ENCODE measurements at regions not wholly inside any gene's neighbourhood (a gene's known extent, or its start where the extent isn't known, plus 50 kb on each side); places are given as distances from the start of the nearest gene placed in this dataset.
A peak's percentile ranks its signal among the peaks of the same experiment; 100 is the strongest.
"Not testable (repeated sequence)": the region's sequence is repeated elsewhere in the genome, so short reads cannot be mapped to it uniquely, and the experiment has no call there.

DNA sequence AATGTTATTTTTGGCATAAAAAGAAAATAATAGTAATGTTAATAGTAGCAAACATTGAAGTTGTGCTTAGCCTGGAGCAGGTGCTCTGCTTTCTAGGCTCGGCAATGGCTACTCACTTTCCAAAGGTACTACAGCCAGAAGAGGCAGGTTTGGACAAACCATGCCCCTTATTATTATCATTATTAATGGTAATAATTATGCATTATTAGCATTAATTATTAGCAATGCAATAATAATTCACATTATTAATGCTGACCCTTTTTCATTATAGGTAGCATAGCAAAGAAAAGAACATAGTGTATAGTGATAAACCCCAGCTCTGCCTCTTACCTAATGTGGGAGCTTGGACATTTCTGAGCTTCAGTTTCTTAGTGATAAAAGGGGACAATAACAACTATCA, 171.4 kb downstream of the EDEM1 start:
- DNase-seq, result no peak

DNA sequence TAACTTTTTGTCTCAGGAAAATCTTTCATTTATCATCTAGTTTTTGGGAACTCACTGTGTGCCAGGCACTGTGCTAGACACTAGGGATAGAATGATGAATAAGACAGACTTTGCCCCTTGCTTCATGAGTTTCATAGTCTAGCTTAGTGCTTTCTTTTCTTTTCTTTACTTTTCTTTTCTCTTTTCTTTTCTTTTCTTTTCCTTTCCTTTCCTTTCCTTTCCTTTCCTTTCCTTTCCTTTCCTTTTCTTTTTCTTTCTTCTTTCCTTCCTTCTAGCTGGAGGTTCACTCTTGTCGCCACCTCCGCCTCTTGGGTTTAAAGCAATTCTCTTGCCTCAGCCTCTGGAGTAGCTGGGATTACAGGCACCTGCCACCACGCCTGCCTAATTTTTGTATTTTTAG, 172.9 kb downstream of the EDEM1 start:
- DNase-seq, result no peak

DNA sequence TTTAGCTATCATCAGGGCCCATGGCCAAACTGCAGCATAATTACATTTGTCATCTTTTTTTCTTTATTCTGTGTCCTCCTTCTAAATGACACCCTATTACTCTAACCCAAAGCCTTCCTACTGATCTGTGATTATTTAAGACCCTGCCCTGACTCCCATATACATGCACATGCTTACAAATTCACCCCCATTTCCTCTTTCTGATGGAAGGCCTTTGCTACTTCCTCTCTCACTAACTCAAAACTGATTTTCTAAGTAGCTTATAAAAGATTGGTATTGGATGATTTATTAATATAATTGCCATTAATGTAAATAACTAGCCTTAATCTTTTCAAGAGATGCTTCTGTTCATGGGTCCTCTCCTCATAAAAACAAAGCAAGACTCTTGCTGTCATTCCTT, 179.2 kb downstream of the EDEM1 start:
- no peak for DNase-seq

DNA sequence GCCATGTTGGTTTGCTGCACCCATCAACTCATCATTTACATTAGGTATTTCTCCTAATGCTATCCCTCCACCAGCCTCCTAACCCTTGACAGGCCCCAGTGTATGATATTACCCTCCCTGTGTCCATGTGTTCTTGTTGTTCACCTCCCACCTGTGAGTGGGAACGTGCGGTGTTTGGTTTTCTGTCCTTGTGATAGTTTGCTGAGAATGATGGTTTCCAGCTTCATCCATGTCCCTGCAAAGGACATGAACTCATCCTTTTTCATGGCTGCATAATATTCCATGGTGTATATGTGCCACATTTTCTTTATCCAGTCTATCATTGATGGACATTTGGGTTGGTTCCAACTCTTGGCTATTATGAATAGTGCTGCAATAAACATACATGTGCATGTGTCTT, 184.0 kb downstream of the EDEM1 start:
- DNase-seq, result not testable (repeated sequence)

DNA sequence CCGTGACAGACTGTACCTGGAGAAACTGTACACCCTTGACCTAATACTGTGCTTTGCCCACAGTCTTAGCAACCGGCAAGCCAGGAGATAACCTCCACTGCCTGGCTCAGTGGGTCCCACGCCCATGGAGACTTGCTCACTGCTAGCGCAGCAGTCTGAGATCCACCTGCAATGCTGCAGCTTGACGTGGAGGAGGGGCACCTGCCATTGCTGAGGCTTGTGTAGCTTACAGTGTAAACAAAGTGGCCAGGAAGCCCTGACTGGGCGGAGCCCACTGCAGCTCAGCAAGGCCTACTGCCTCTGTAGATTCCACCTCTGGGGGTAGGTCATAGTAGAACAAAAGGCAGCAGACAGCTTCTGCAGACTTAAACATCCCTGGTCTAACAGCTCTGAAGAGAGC, 189.3 kb downstream of the EDEM1 start:
- DNase-seq, result no peak

DNA sequence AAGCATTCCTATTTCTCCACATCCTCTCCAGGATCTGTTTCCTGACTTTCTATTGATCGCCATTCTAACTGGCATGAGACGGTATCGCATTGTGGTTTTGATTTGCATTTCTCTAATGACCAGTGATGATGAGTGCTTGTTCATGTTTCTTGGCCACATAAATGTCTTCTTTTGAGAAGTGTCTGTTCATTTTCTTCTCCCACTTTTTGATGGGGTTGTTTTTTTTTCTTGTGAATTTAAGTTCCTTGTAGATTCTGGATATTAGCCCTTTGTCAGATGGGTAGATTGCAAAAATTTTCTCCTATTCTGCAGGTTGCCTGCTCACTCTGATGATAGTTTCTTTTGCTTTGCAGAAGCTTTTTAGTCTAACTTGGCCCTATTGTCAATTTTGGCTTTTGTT, 191.8 kb downstream of the EDEM1 start:
- not testable (repeated sequence) for DNase-seq

DNA sequence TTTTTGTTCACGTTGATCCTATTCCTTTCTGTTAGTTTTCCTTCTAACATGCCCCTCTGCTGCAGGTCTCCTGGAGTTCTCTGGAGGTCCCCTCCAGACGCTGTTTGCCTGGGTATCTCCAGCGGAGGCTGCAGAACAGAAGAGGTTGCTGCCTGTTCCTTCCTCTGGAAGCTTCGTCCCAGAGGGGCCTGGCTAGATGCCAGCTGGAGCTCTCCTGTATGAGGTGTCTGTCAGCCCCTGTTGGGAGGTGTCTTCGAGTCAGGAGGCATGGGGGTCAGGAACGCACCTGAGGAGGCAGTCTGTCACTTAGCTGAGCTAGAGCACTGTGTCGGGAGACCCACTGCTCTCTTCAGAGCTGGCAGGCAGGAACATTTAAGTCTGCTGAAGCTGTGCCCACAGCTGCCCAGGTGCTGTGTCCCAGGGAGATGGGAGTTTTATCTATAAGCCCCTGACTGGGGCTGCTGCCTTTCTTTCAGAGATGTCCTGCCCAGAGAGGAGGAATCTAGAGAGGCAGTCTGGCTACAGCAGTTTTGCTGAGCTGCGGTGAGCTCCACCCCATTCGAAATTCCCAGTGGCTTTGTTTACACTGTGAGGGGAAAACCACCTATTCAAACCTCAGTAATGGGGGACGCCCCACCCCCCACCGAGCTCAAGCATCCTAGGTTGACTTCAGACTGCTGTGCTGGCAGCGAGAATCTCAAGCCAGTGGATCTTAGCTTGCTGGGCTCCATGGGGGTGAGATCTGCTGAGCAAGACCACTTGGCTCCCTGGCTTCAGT, 196.2 kb downstream of the EDEM1 start:
- DNase-seq, result not testable (repeated sequence)

DNA sequence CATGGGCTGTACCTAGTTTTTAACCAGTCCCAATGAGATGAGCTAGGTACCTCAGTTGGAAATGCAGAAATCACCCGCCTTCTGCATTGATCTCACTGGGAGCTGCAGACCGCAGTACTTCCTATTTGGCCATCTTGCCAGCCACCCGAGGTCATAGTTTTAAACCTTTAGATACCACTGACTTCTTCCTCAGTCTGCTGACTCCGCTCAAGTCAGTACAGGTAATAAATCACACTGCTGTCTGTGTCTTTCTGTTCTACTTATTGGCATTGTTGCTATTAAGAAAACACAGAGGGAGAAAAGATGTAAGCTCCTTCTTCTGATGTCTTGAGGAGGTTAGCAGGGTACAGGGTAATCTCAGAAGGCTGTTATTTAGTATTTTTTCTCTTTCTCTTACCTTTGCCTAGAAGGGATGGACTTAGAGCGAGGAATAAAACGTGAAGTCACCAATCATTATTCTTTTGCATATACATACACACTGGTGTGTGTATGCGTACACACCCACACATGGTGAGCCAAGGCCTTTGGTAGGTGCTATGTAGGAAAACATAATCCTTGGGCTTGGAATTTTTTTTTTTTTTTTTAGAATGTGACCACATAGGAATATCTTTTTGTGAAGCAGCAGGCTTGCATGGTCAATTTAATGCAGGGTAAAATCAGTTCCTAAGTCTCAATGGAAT, 197.2 kb downstream of the EDEM1 start:
- DNase-seq, result no peak

DNA sequence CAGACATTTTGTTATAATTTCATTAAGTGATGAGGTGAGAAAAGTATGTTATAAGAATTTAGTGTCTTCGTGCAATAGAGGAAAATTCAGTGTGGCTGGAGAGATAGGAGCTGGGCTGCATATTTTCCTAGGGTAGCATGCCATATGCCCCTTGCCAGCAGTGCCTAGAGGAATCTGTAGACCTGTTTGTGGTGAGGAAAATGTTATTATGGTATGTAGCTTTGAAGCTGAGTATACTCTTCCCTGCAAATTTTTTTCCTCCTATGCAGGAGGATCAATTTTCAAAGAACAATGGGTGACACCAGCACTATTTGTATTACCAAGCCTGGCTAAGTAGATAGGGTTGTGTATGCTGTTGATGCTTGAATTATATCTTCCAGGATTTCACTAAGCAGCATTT, 200.6 kb downstream of the EDEM1 start:
- no peak for DNase-seq

DNA sequence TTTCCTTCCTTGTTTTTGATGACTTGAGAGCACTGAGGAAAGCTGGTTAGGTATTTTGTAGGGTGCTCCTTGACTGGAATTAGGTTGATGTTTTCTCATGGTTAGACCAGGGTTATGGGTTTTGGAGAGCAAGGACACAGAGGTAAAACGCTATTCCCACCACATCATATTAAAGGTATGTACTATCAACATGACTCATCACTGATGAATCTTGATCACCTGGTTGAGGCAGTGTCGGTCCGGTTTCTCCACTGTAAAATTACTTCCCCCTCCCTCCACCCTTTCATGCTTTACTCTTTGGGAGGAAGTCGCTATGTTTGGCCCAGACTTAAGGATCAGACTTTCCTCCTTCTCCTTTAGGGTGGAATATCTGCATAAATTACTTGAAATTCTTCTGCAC, 201.6 kb downstream of the EDEM1 start:
- DNase-seq, result no peak

DNA sequence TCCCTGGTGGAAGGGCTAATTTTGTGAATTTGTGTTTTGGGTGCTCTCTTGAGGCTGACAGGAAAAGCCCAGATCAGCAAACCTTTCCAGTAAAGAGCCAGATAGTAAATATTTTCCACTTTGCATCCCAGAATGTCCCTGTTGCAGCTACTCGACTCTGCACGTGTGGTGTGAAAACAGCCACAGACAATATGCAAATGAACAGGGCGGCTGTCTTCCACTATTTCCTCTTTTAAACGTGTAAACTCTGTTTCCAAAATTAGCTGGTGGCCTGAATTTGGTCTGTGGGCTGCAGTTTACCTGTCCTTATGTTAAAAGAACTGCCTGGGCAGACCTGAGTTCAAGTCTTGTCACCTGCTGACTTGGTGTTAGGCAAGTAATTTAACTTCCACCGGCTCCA, 202.7 kb downstream of the EDEM1 start:
- DNase-seq, result no peak

DNA sequence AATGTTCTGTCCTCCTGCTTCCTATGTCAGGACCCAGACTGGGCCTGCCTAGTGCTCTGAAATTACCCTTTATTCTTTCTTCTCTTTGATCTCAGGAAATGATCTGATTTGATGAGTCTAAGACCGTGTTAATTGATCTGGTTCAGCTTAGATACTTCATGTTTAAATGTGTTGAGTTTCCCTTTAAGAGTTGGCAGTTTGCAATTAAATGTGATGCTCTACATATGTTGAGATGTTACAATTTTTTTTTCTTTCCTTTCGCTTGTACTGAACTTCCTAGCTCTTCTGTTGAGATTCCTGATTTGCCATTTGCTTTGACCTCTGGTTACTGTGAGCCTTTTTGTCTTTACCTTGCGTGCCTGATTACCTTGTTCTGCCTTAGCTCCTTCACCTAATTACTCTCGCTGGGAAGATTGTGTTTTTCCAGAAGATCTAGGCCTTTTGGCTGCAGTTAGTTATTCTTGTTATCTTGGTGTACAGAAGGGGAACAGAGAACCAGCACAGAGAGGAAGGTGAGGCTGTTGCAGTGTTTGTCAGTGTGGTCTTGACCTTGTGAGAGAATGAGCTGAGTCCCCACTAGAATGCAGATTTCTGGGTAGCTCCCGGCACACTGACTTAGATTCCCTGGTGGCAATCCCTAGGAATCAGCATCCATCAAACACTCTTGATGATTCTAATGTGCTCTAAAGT, 203.6 kb downstream of the EDEM1 start:
- DNase-seq, result no peak

DNA sequence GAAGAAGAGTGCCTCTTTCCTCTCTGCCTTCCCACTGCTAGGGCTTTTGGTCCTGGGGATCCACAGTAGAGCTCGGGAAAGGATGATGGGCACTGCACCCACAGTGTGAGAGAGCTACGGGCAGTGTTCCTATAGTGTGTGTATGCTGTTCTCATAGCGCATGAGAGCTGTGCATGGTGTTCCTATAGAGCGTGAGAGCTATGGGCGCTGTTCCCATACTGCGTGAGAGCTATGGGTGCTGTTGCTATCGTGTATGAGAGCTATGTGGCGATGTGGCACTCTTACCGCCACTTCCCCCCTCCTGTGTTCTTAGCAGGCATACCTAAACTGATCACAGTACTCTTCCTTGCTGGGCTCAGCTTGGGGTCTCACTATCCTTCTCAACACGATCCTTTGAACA, 213.5 kb downstream of the EDEM1 start:
- DNase-seq, result no peak

DNA sequence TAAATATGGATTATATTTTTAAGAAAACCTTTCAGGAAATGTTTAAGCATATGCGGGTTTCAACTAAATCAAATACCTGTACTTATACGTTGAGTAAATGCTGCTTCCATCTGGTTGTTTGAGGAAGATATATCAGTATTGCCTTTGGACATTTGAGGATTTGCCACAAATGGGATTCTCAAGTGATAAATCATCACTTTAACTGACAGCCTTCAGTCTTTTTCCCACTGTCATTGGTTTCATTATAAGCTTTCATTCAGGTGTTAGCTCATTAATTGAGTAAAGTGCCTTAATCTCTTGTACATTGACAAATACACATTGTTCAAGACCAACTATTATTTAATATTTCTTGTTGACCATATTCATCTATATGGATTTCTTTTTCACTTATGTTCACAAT, 217.2 kb downstream of the EDEM1 start:
- no peak for DNase-seq

DNA sequence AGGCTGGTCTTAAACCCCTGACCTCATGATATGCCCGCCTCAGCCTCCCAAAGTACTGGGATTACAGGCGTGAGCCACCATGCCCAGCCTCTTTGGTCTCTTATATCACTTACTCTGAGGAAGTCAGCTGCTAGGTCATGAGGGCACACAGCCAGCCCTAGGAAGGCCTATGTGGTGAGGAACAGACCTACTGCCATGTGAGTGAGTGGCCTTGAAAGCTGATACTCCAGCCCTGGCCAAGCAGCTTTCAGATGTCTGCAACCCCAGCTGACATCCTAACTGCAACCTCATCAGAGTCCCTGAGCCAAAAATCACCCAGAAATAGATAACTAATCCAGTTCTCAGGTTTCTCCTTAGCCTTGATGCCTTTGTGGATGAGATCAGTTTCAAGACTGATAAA, 224.3 kb downstream of the EDEM1 start:
- no peak for DNase-seq

DNA sequence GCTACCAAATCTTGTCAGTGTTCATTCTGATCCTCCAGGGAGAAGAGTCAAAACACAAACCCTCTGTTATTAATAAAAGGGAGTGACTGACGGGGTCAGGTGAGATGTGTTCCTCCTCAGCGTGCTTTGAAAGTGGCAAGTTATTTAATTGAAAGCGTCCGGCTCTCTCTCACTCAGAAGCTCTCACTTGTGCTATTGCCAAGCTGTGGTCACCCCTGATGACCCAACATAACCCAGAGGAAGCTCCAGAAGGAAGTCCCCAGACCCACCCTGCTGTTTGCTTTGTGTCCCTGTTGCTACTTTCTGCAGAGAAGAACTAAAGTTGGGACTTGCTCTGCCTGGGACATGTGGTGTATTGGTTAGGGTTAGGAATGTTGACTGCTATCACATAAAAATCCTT, 235.6 kb downstream of the EDEM1 start:
- no peak for DNase-seq

DNA sequence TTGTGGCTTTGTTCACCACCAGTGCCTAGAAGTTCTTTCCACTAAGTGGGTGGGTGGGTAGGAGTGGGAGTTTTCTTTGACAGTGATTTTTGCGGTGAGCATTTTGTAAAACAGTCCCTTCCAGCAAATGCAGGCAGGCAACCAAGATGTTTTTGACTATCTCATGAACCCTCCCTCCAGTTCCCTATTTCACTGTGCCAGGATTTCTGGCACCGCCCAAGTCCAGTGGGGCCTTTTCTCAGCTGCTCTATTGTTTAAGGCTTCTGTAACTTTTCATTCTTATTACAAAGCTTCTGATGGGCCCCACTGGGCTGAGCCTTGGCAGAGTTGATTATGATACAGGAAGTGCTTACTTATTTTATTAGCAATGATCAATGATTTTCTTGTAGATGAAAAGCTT, 236.0 kb downstream of the EDEM1 start:
- DNase-seq, result no peak

DNA sequence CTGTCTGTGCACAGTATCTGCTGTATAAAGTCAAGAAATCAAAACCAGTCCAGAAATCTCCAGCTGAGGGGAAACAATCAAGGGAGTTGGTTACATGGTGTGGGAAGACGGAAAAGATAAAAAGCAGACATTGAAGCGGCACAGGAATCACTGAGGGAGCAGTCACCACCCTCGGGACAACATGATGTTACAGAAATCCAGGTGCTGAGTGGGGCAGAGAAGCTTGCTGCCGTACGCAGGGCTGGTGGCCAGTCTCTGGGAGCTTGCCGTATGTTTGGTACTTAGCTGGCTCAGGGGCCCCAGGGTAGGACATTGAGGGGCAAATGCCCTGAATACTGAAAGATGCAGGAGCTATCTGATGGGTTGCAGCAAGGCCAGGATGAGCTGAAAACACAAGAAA, 237.9 kb downstream of the EDEM1 start:
- DNase-seq, result no peak

DNA sequence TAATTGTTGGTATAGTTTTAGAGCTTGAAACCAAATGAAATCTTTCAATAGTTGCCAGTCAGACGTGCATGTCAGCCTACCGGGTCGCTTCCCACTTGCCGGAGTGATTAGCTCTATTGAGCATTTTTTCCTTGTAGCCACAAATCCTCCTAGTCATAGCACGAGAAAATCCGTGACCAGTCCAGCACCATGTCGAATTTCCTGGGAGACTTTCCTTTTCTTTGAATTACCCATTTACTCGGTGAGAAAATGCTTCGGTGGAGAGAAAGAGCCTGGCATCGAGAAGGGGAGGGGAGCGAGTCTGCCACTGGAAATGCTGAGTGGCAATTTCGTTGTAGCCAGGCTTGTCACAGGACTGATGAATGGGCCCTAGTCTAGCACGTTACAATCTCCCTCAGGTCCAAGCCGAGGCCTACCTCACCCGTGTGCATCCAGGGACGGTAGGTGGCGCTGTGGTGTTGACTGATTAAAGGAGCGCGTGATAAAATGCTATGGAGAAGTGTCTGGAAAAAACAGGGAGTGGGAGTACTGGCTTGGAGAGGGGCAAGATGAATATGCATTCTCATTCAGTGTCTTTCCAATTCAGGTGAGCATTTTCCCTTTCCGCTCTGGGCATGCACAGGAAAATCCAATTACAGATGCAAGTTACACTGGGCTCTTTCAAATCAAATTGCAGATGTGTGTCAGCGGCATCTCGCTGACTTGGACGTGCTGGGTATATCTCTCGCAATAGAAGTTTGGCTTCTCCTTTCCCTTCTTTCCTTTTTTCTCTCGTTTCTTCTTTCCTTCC, 238.8 kb downstream of the EDEM1 start:
- peak; percentile 95 for DNase-seq

DNA sequence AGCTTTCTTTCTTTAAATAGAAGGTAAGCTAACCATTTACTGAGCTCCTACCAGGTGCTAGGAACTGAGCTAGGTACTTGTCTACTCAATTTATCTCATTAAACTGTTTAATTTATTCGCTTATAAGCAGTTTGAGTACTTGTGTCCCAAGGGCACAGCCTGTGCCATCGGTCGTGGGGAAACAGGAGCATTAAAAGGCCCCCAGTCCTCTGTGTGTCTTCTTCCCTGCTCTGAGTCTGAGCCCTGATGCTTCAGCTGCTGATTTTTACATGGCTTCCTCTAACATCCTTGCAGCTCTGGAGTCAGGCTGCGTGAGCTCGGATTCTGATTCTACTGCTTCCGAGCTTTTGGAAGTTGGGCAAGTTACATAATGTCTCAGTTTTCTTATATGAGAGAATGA, 239.5 kb downstream of the EDEM1 start:
- DNase-seq, result no peak

DNA sequence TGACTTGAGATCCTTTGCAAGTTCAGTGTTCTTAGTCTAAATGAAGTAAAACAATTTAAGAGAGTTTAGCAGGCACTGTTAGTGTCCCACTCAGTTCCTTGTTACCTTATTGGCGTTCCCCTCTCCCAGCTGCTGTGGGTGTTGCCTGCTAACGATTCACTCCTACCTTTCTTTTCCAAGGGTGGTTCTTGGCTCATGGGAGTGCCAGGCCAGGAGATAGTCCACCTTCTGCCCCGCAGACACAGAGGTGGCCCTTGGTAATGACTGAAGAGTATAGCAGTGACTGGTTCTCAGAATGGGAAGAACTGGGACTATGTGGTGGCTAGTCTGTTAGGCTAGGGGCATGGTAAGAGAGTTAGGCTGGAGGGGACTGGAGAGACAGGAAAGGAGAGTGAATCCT, 240.4 kb downstream of the EDEM1 start:
- no peak for DNase-seq

DNA sequence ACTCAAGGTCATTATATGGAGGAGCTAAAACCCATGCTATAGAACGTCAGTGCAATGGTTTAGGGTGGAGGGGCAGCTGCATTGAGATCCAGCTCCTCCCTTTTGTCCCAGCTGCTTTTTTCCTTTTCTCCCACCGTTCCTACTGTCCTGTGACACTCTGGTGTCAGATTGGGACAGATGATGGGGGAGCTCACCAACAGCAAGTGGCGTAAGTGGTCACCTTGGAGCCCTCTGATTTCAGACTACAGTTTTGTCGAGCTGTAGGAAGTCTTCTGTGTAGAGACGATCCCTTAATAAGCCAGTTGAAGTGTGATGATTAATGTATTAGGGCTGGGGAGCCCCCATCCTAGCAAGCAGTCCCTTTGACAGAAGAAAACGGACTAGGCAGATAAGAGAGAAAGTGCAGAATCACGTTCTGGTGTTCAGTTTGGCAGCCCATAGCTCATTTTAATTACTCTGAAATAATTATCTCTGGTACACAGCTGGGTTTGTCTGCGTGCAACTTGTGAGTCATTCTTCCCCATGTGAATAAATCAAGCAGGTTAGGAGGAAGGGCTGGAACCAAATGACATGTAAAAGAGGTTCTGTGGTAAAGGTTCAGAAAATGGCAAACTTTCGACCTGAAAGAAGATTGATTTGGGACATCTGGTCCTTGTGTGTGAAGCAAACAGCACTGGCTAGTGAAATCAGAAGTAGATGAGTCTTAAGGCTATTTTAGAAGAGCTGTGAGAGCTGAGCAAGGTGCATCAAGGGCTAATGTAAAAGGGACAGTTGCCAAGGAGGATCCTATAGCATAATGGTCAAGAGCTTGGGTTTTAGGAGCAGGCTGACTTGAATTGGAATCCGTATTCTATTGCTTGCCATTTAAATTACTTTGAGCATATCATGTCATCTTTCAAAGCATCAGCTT, 241.4 kb downstream of the EDEM1 start:
- peak; percentile 98 for DNase-seq
